Spleen (tissue), 11 donors: ENCODE measurements at regions not wholly inside any gene's neighbourhood (a gene's known extent, or its start where the extent isn't known, plus 50 kb on each side); places are given as distances from the start of the nearest gene placed in this dataset.

Experiments
- DNase-seq: peaks from one replicate; pipeline ENCODE4 v3.0.0-alpha.2; 2020
- H3K27ac ChIP-seq, 8 donors: fragments of 200-600 bp; sonication (generic) in 7 of 8; 1 replicate in 4 of 8; 2 replicates in 4 of 8; pipeline versions ENCODE4 v1.5.0 to v1.8.0; 2016 to 2021; ENCODE audit warnings: inconsistent platforms in 4 of 8, mild to moderate bottlenecking in 4 of 8, moderate library complexity in 1 of 8
- H3K27me3 ChIP-seq, 7 donors: fragments of 200-600 bp; sonication (generic) in 6 of 7; replicated peaks in 1 of 7; 1 replicate in 4 of 7; 2 replicates in 3 of 7; pipeline versions ENCODE4 v1.5.0 to v1.8.0; 2016 to 2021; ENCODE audit warnings: inconsistent platforms in 3 of 7, mild to moderate bottlenecking in 1 of 7
- H3K36me3 ChIP-seq, 6 donors: fragments of 200-600 bp; sonication (generic) in 5 of 6; 1 replicate in 4 of 6; 2 replicates in 2 of 6; pipeline versions ENCODE4 v1.5.0 to v1.8.0; 2016 to 2021; ENCODE audit warnings: inconsistent platforms in 2 of 6
- H3K4me1 ChIP-seq, 6 donors: fragments of 200-600 bp; sonication (generic) in 5 of 6; 1 replicate in 3 of 6; 2 replicates in 3 of 6; pipeline versions ENCODE4 v1.5.0 to v1.8.0; 2016 to 2021; ENCODE audit warnings: inconsistent platforms in 3 of 6
- H3K4me3 ChIP-seq, 8 donors: fragments of 200-600 bp; sonication (generic) in 7 of 8; 1 replicate in 4 of 8; 2 replicates in 4 of 8; pipeline versions ENCODE4 v1.5.0 to v1.8.0; 2016 to 2021; ENCODE audit warnings: inconsistent platforms in 4 of 8, mild to moderate bottlenecking in 4 of 8, moderate library complexity in 2 of 8
- H3K9me3 ChIP-seq, 8 donors: fragments of 200-600 bp; sonication (generic) in 7 of 8; 1 replicate in 4 of 8; 2 replicates in 4 of 8; pipeline versions ENCODE4 v1.5.0 to v1.8.0; 2016 to 2021; ENCODE audit warnings: inconsistent platforms in 4 of 8
- CTCF ChIP-seq, 11 experiments: fragments of 200-600 bp in 7 of 11; fragments of 450-650 bp in 4 of 11; sonication (generic) in 4 of 11; IDR thresholded peaks in 8 of 11; conservative IDR thresholded peaks in 3 of 11; 1 replicate in 7 of 11; 2 replicates in 4 of 11; pipeline versions ENCODE4 v1.4.0 to v1.8.0; 2016 to 2021; ENCODE audit warnings: antibody characterized with exemption in 11 of 11, inconsistent platforms in 4 of 11, mild to moderate bottlenecking in 1 of 11
- POLR2A ChIP-seq, 3 donors: fragments of 450-650 bp; IDR thresholded peaks; one replicate each; pipeline ENCODE4 v1.5.1; 2017; ENCODE audit warnings: antibody characterized with exemption in 3 of 3, mild to moderate bottlenecking in 1 of 3
- POLR2AphosphoS5 ChIP-seq, 3 donors: sonication (generic); formaldehyde crosslinking; IDR thresholded peaks; one replicate each; pipeline ENCODE4 v1.5.1; 2017; ENCODE audit warnings: antibody characterized with exemption in 3 of 3
- WGBS, 5 donors: extraction: QIAGEN DNeasy Blood & Tissue Kit in 3 of 5; methylation state at CpG; one replicate each; pipeline versions ENCODE4 v1.1.5 to v1.1.7; 2013 to 2018; 5-methylcytosine and 5-hydroxymethylcytosine counted together
- intact Hi-C: fragments of 100-400 bp; cut with DNase I; formaldehyde crosslinking; loops from one replicate; pipeline ENCODE4 v1.15.0; 2023; ENCODE audit warnings: low total_unique reads
- donor health status: healthy with polysubstance abuse.
- donor health status: DM: no; HTN: no; CAD: no; lungs with moderate emphysema.
- donor health status: DM: no; HTN: no; CAD: no.
- donor health status: Bipolar disorder and iron deficiency.
- donor health status: healthy.
- donor health status: DM: no; HTN: no; CAD: no.
- donor health status: DM: yes; HTN: yes; CAD: no.

- WGBS, 5 donors: 47 to 78% (median 49%) methylated on average over 1 of the region's 1 CpG
- H3K4me3 ChIP-seq: no peak overlapping the region
Measured at GRCh38 chr7:109226699-109227098, 657.0 kb downstream of the DNAJB9 start.

GRCh38 chr7:109235316-109235715, 665.6 kb downstream of the DNAJB9 start:
- intact Hi-C loops: no loop called here
- Histone ChIP-seq H3K9me3 (peaks cover 0 to 29% (median 9%) of the 10 kb centered on the region in 8 donors), H3K36me3 (no peaks in the 10 kb centered on the region), H3K4me1 (no peaks in the 10 kb centered on the region), H3K27ac (no peak overlapping the region), H3K4me3 (no peak overlapping the region), H3K27me3 (no peaks in the 10 kb centered on the region)
- WGBS, 5 donors: 75 to 92% (median 79%) methylated on average over 2 of the region's 2 CpGs
- no peak for DNase-seq
- TF ChIP-seq POLR2A (IDR thresholded peaks at IDR 0.05) (no peak), CTCF (IDR thresholded peaks at IDR 0.05 in 8 of 11, conservative IDR thresholded peaks at IDR 0.05 in 3 of 11) (no peak), POLR2AphosphoS5 (IDR thresholded peaks at IDR 0.05) (no peak)

More at GRCh38 chr7:109226699-109227098, 657.0 kb downstream of the DNAJB9 start:
- intact Hi-C loops: no loop called here
- Histone ChIP-seq H3K36me3 (no peaks in the 10 kb centered on the region), H3K4me1 (no peaks in the 10 kb centered on the region), H3K27me3 (no peaks in the 10 kb centered on the region), H3K27ac (no peak overlapping the region), H3K9me3 (peaks cover 0 to 17% (median 3%) of the 10 kb centered on the region in 8 donors)
- no peak for DNase-seq
- TF ChIP-seq POLR2A (IDR thresholded peaks at IDR 0.05): no peak
- TF ChIP-seq CTCF (IDR thresholded peaks at IDR 0.05 in 8 of 11, conservative IDR thresholded peaks at IDR 0.05 in 3 of 11): no peak
- TF ChIP-seq POLR2AphosphoS5 (IDR thresholded peaks at IDR 0.05): no peak

GRCh38 chr7:109246330-109247077, 676.8 kb downstream of the DNAJB9 start:
- H3K36me3 ChIP-seq: no peaks in the 10 kb centered on the region
- no peaks in the 10 kb centered on the region for H3K27me3 ChIP-seq
- H3K9me3 ChIP-seq: peaks cover 0 to 1% (median 0%) of the 10 kb centered on the region in 8 donors
- intact Hi-C loops: no loop called here
- no peak overlapping the region for H3K4me3 ChIP-seq
- H3K4me1 ChIP-seq: no peaks in the 10 kb centered on the region
- TF ChIP-seq POLR2AphosphoS5 (IDR thresholded peaks at IDR 0.05): no peak
- no peak for TF ChIP-seq POLR2A (IDR thresholded peaks at IDR 0.05)
- no peak for TF ChIP-seq CTCF (IDR thresholded peaks at IDR 0.05 in 8 of 11, conservative IDR thresholded peaks at IDR 0.05 in 3 of 11)
- 59 to 75% (median 72%) methylated on average over 10 of the region's 10 CpGs for WGBS, 5 donors
- H3K27ac ChIP-seq: no peak overlapping the region
- no peak for DNase-seq

- intact Hi-C loops: no loop called here
- no peak for DNase-seq
- H3K9me3 ChIP-seq: no peaks in the 10 kb centered on the region
- no peaks in the 10 kb centered on the region for H3K36me3 ChIP-seq
- no peaks in the 10 kb centered on the region for H3K27me3 ChIP-seq
- H3K4me3 ChIP-seq: no peak overlapping the region
- H3K27ac ChIP-seq: no peak overlapping the region
- no peaks in the 10 kb centered on the region for H3K4me1 ChIP-seq
- 64 to 79% (median 73%) methylated on average over 3 of the region's 3 CpGs for WGBS, 5 donors
- no peak for TF ChIP-seq POLR2A (IDR thresholded peaks at IDR 0.05)
Measured at GRCh38 chr7:109256762-109257560, 687.3 kb downstream of the DNAJB9 start.
